Inflammatory macrophage treated with lipopolysaccharide for 1 hour (primary cell): ENCODE measurements at regions not wholly inside any gene's neighbourhood (a gene's known extent, or its start where the extent isn't known, plus 50 kb on each side); places are given as distances from the start of the nearest gene placed in this dataset.

ENCODE experiments used
- DNase-seq, 2 donors: peaks; one replicate each; pipeline ENCODE4 v3.0.0-alpha.2; 2020 to 2022

DNA sequence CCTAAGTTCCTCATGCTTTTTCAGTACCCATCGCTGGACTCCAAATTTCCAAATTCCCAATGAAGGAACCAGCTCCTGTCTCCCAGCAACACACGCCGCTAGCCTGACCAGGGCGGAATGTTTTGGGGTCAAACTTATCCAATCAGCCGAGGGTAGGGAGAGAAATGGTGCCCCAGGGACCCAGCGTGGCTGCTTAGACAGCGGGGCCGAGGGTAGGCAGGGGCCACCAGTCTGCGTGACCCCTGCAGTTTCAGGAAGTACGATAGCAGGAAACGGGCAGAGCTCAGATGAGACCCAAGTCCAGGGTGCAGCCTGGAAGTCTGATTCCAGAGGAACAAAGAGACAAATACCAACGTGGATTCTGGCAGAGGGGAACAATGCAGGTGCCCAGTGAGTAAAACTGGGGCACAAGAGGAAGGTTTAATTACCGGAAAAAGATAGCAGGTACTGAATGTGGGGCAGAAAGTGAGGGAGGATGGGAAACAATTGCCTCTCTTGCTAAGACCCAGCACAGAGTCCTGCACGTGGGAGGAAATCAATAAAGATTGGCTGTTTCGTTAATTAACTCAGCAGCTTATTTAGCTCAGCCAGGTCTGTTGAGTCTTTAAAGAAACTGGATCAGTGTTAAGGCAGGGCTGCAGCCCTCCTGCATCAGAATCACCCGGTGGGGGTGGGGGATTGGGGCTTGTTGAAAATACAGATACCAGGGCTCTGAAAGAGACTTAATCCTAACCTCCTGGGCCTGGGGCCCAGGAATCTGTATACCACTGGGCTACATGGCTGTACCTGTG lies 50.4 kb upstream of the NFE2L3 start:
- DNase-seq = peak; percentile 11 to 53

DNA sequence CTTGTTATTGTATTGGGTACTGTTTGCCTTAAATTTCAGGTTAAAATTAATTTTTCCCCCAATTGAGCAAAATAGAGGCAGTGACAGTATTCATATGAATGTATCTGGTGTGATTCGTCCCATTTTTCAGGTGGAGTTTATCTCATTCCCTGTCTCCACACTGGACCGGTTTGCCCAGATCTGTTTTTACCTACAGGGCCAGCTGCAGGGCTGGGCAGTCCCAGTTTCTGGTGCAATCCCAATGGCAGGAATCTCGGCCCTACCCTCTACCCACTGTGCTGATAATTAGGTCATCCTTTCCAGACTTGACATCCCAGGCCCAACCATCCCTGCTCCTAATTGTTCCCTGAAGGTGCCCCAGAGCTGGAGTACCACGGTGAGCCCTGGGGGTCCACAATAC lies 49.8 kb upstream of the NFE2L3 start:
- DNase-seq = no peak
